HG03575 (cell line): ENCODE measurements at regions not wholly inside any gene's neighbourhood (a gene's known extent, or its start where the extent isn't known, plus 50 kb on each side); places are given as distances from the start of the nearest gene placed in this dataset.
A peak's percentile ranks its signal among the peaks of the same experiment; 100 is the strongest.
"Not testable (repeated sequence)": the region's sequence is repeated elsewhere in the genome, so short reads cannot be mapped to it uniquely, and the experiment has no call there.

Experiments
- ATAC-seq: cut with Tn5 transposase; IDR thresholded peaks from one replicate; pipeline ENCODE4 v1.9.1; 2021; ENCODE audit not compliant: unreplicated experiment, insufficient number of reproducible peaks, low FRiP score; ENCODE audit errors: extremely low read depth

DNA sequence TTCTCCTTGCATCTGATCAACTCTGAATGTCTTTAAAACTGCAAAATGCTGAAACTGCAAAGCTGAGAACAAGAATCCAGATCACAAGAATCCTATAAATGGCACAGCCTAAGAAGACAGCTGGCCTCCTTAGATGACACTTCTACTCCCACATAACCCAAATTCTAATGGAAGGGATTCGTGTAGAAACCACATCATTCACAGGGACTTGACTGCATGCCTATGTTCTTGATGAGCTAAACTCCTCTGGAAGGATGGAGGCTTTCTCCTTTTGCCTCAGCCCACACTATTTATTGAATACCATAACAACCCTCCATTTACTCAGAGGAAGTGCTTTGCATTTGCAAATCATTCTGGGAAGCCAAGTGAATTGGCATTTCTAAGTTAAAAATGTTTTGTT is 252.5 kb upstream of the VWC2 start:
- ATAC-seq, result no peak

DNA sequence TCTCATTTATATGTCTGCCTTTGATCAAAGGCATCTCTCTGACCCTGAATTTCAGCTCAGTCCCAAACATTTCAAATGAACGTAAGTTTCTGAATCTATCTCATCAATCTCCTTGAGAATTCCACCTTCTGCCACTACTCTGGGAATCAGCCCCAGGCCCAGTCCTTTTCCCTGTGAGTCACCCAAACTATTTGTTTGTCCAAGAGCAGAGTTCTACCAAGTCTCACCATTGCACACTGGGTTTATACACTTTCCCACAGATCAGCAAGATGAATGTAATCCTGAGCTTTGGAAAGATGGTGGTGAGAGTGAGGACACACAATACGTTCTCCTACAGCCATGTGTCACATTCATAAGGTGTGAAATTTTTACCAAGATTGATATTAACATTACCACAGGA is 251.3 kb upstream of the VWC2 start:
- no peak for ATAC-seq

DNA sequence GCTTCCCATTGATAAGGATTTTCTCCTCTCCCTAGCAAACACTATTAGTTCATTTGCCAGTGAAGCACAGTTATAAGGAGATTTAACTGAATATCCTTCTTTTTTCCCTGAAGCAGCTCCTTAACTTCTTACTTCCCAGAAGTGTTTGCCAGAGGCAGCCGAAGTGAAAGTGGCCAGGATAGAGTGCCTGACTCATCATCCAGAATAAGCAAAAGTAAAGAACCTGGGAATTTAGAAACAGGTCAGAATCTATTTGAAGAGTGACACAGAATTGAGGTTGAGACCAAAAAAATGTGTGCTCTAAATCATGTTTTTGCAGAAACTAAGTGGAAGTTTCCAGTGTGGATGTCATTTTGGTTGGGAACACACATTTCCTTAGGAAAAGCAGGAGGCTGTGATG is 249.6 kb upstream of the VWC2 start:
- no peak for ATAC-seq

DNA sequence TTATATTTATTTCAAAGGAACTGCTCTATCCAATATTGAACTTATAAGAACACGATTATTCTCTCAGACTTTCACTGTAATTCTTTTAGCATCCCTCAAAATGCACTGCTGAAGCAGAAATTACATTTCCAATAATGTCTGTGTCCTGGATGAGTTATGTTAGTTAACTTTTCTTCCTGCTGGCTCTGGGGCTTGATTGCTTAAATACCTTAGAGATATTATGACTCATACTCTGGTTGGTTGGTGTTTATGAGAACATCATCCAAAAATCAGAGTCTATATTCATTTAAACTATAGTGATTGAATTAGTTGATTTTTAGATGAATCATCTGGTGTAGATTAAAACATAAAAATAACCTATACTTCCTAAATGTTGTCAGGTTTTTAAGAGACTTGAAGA is 246.3 kb upstream of the VWC2 start:
- ATAC-seq, result no peak

DNA sequence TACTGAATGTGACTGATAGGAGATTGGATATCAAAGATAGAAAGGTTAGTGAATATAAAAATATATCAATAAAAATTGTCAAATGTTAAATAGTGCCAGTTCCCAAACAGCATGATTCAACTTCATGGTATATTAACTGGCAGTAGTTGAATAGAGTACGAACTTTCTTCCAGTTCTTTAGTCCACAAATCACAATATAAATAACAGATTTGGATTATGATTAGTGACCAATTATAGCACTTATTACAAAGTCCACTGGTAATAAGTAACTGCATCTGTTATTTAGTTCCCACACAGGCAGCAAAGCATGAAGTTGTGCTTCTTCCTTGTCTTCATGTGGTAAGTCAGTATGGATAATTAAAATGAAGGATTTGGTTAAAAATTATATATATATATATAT is 243.0 kb upstream of the VWC2 start:
- ATAC-seq, result no peak

DNA sequence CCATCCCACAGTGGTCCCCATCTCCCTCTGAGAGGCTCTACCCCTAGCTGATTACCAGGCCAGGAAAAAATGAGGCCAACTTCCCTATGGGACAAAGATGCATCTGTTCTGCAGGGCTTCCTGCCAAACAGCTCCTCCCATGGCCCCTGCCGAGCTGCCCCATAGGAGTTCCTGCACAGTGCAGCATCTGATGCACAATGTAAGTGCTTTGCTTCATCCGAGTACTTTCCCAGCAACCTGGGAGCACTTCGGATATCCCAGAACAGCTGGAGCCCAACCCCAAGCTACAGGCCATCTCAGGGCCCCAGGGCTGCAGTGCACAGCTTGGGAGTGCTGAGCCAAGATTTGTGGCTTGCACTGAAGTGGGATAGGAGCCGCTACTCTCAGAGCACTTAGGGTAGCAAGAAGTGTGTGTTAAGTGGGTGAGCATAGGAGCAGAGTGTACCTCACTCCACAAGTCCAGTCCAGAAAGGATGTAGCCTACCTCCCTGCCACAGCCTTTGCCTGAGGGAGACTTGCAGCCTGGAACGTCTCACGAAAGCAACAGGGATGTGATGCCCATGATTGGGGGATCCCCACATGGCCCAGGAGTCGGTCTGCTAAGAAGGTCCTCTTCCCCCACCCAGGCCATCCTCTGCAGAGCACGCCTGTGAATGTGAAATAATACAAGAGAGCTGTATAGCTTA is 209.6 kb upstream of the VWC2 start:
- ATAC-seq, result no peak

DNA sequence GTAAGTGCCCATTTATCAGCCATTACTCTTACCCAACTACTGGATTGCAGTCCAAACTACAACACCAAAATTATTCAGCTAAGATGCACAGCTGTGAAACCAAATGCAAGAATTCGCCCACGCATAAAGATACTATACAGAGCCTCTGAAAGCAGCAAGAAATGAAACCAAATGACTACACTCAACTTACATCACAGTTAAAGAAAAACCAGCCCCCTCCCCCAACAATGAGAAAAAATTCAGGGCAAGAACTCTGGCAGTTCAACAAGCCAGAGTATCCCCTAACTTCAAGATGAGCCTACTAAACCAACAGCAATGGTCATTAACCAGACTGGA is 209.1 kb upstream of the VWC2 start:
- ATAC-seq, result peak; percentile 90

DNA sequence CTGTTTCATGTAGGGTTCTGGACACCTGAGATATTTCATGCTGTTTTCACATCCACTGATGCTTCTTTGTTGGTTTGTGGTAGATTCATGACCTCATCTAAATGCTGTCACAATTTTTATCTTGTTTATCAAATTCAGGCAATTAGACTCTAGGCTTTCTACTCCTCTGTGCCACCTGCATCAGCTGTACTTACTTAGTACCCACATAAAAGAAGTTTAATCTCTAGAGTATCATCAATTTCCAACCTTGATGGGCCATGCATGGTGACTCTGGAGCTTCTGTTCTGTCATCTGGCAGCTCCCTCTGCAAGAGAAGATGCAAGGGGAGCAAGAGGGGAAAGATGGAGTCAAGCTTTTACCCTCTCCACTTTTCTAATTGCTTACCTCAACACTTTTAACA is 195.9 kb upstream of the VWC2 start:
- ATAC-seq, result no peak

DNA sequence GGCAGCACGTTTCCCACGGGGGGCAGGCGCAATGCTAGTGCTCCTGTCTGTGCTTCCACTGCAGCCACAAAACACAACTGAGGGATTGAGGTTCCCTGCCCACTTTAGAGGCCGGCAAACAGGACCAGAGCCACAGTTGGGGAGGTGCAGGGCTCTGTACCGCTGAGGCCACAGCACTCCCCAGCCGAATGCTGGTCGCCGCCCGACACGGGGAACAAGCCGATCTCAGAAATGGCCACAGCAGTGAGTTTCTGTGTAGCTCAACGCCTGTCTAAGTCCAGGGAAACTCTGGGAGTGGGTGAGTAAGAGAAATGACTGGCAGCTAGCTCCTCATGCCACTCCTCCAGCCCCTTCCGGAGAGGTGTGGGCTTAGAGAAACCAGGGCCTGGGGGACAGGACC is 194.0 kb upstream of the VWC2 start:
- no peak for ATAC-seq

DNA sequence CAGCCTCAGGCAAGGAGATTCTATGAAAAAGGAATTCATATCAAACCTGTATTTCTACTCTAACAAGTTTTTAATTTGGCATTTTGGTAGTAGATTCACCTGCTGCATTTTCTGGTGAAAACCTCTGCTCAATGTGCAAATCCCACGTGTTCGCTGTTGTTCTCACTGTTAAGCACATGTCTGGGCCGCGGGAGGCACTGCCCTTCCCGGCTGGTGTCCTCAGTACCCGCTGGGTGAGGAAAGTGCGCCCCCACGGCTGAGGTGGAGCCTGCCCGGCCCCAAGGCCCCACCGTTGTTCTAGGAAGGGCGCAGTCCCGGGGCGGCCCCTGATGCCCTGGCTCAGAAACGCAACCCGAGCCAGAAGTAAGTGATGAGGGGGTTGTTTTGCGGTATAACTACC is 193.4 kb upstream of the VWC2 start:
- ATAC-seq, result no peak

DNA sequence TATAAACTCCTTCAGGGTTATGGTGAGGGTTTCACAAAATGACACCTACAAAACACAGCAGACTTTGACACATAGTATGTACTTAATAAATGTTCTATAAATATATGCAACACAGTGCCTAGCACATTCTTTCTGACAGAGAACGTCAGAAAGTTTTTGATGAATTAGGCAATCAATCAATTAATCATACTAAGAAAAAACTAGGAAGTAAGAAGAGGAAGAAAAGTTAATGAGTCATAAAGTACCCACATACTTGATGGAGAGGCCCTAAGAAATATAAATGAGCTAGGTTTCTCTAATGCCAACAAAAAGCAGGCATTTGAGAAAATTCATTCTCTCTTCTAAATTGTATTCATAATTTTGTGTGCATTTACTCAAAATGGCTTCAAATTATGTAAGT is 192.7 kb upstream of the VWC2 start:
- ATAC-seq, result no peak

DNA sequence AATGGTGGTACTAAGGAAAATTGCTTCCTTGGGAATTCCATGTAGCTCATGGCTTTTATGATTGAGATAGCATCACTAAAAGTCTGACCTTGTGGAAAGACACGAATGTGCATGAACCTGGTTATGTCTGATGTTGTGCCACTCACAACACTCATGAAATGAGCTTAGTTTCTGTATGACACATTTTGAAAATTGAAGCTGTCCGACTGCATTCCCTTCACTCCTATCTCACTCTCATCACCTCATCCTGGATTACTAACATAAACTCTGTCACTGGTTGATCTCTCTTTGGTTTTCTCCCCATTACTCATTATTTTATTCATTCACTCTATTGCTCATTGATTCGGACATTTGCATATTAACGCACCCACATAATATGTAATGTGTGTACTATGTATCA is 190.0 kb upstream of the VWC2 start:
- ATAC-seq, result no peak

DNA sequence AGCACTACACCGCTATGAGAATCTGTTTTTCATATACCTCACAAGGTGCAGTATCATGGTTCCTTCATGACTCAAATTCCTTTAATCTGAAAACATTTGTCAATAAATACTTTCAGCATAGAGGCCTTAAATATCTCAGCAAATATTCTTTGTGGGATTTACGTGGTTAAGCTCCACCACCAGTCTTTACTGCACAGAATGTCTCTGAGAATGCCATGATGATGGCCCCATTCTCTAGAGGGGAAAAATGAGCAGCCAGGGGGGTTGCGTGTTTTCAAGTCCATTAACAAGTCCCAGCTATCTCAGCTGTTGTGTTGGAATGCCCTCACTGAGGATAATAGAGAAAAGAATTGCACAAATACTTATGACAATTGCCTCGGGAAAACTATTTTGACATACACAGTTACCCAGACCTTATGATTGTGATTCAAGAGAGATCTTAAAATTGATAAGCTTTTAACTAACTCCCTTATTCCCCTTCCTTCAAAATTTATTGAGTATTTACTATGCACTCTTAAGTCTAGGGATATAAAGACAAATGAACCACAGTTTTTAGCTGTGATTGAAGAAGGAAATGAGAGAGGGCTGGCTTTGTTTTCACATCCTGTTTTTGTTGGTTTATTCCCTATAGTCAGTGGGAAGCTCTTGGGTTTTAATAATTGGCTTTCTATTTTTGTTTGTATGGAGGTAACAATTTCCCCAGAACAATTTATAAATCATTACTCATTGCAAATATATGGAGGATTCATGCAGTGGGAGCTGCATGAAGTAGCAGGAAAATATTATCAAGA is 176.5 kb upstream of the VWC2 start:
- no peak for ATAC-seq

DNA sequence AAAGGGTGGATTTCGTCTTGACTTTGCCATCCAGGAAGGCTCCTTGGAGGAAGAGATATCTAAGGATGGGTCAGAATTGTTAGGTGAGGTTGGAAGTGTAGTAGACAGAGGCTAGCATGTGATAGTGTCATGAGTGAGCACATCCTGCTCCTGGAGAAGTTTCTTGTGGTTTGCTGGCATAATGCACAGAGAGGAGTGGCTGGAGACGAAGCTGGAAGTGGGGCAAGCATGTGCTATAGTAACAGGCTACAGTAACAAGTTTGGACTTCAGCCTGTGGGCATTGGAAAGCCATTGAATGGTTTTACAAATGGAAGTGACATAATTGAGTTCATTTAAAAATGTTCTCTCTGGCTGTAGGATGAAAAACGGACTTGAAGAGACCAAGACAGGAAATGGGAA is 175.6 kb upstream of the VWC2 start:
- no peak for ATAC-seq

DNA sequence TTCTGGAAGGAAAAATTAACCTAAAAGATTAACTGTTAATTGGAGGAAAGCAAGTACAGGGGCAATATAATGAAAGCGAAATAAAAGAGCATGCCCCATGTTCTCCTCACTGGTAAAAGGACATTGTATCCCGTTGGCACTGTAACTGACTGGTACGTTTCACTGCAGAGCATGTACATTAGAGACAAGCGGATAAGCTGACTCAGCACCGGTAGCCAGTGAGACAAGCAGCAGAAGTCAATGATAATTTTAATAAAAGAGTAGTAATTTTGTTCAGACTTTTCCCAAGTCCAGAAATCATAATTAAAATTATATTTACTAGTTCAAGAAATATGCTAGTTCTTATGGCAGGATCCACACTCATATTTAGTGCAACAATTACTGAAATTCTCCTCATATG is 161.5 kb upstream of the VWC2 start:
- no peak for ATAC-seq

DNA sequence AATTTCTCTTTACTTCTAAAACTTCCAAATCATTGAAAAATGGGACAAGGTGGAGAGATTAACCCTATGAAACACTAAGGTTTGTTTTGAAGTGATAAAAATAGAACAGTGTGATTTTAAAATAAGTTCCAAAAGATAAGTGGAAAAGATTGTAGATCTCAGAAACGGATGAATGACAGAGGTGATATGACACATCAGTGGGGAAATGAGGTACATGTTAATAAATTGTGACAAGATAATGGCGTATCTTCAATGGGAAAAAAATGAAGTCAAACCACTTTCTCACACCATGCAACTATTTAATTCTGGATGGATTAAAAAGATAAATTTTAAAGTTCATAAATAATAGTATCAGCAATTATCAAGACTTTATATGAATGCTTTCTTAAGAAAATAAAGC is 159.7 kb upstream of the VWC2 start:
- no peak for ATAC-seq

DNA sequence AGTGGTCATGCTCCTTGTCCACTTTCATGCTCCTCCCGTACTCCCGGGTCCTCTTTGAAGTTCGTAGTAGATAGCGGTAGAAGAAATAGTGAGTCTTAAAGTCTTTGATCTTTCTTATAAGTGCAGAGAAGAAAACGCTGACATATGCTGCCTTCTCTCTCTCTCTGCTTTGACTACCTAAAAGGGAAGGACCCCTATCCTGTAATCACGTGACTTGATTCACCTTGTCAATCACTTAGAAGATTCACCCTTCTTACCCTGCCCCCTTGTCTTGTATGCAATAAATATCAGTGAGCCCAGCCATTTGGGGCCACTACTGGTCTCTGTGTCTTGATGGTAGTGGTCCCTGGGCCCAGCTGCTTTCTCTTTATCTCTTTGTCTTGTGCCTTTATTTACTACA is 158.5 kb upstream of the VWC2 start:
- ATAC-seq, result not testable (repeated sequence)

DNA sequence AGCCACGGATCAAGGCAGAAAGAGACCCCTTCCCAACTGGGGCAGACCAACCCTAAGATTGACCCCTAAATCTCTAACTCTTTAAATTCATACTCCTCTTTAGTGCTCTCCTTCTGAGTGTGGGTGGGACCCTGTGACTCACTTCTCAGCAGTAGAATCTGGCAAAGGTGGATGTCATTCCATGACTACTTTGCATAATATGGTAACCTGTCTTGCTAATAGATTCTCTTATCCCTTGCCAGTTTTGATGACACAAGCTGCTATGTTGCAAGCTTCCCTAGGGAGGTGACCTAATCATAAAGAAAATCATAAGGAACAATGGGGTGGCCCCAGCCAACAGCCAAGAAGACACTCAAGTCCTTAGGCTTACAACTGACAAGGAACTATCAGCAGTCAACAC is 155.4 kb upstream of the VWC2 start:
- ATAC-seq, result no peak

DNA sequence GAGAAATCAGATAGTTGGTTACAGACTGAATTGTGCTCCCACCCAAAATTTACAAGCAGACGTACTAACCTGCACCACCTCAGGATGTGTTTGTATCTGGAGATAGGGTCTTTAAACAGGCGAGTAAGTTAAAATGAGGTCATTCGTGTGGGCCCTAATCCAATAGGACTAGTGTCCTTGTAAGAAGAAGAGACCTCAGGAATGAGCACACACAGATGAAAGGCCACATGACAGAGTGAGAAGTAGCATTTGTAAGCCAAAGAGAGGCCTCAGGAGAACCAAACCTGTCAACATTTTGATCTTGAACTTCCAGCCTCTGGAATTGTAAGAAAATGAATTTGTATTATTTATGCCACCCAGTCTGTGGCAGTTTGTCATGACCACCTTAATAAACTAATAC is 149.5 kb upstream of the VWC2 start:
- ATAC-seq, result no peak

DNA sequence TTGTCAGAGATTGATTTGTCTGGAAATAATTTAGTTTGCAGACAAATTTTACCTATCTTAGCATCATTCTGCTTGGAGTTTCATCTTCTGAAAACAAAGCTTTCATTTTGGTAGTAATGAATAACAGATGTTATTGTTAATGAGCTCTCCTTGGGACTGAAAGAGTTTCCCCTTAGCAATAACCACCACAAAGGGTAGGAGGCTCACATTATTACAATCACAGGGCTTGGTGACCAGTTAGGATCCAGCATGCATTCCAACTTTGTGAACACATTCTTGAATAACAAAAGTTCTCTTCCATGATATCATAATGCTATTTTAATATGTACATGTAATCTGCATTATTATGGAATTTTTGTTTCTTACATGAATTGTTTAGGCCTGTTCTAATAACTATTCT is 148.8 kb upstream of the VWC2 start:
- no peak for ATAC-seq

DNA sequence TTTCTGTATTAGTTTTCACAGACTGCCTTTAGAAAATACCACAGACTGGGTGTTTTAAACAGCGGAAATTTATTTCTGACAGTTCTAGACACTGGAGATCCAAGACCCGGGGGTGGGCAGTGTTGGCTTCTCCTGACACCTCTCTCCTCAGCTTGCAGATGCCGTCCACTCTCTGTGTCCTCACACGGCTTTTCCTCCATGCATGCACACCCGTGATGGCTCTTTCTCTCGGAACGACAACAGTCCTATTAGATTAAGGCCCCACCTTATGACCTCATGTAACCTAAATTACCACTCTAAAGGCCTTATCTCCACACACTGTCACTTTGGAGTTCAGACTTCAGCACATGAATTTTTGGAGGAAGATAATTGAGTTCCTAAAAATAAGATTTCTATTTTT is 142.9 kb upstream of the VWC2 start:
- no peak for ATAC-seq
